ENCODE measurements at regions not wholly inside any gene's neighbourhood (a gene's known extent, or its start where the extent isn't known, plus 50 kb on each side); places are given as distances from the start of the nearest gene placed in this dataset.

GRCh38 chr1:168631671-168632400, 55.4 kb downstream of the XCL1 start:
- DNase-seq = no peak

GRCh38 chr1:168634951-168635532, 58.6 kb downstream of the XCL1 start:
- no peak for DNase-seq

- no peak for DNase-seq
These were observed 59.8 kb downstream of the XCL1 start for GRCh38 chr1:168636200-168636599.

- no peak for DNase-seq
These were observed 60.3 kb downstream of the XCL1 start for GRCh38 chr1:168636642-168637111.

GRCh38 chr1:168637350-168637991, 61.1 kb downstream of the XCL1 start:
- peak; percentile 69 for DNase-seq

GRCh38 chr1:168638884-168639283, 62.5 kb downstream of the XCL1 start:
- DNase-seq = no peak

GRCh38 chr1:168640182-168640581, 63.8 kb downstream of the XCL1 start:
- no peak for DNase-seq

GRCh38 chr1:168640836-168641235, 64.4 kb downstream of the XCL1 start:
- no peak for DNase-seq

- DNase-seq = no peak
These were observed 66.7 kb downstream of the XCL1 start for GRCh38 chr1:168643152-168643551.

Measured in dermis blood vessel endothelial cell (primary cell).